NCI-H1417 treated with DMSO at 0.1 percent for 48 hours (cell line): ENCODE measurements at regions not wholly inside any gene's neighbourhood (a gene's known extent, or its start where the extent isn't known, plus 50 kb on each side); places are given as distances from the start of the nearest gene placed in this dataset.
"Not testable (repeated sequence)": the region's sequence is repeated elsewhere in the genome, so short reads cannot be mapped to it uniquely, and the experiment has no call there.

Source experiments
- DNase-seq: peaks from one replicate; lab custom pipeline; 2025; lab: John Stamatoyannopoulos, UW

GRCh38 chr18:66280470-66280869 lies 323.4 kb downstream of the CDH19 start:
- DNase-seq = no peak

- no peak for DNase-seq
Measured at GRCh38 chr18:66271962-66272361, 331.9 kb downstream of the CDH19 start.

GRCh38 chr18:66264130-66264529 lies 339.8 kb downstream of the CDH19 start:
- no peak for DNase-seq

- DNase-seq = no peak
Measured at GRCh38 chr18:66254121-66254520, 349.8 kb downstream of the CDH19 start.

GRCh38 chr18:66252703-66253102 lies 351.2 kb downstream of the CDH19 start:
- no peak for DNase-seq

GRCh38 chr18:66235206-66235605 lies 368.7 kb downstream of the CDH19 start:
- DNase-seq = no peak

- DNase-seq = no peak
Measured at GRCh38 chr18:66226782-66227181, 377.1 kb downstream of the CDH19 start.

GRCh38 chr18:66223317-66223716 lies 380.6 kb downstream of the CDH19 start:
- DNase-seq = not testable (repeated sequence)

GRCh38 chr18:66222174-66222573 lies 381.7 kb downstream of the CDH19 start:
- no peak for DNase-seq

- DNase-seq = no peak
Measured at GRCh38 chr18:66219817-66220216, 384.1 kb downstream of the CDH19 start.

GRCh38 chr18:66211749-66212148 lies 392.1 kb downstream of the CDH19 start:
- DNase-seq = no peak

GRCh38 chr18:66210875-66211274 lies 393.0 kb downstream of the CDH19 start:
- no peak for DNase-seq

- DNase-seq = no peak
Measured at GRCh38 chr18:66209656-66210055, 394.2 kb downstream of the CDH19 start.

GRCh38 chr18:66196805-66197204 lies 407.1 kb downstream of the CDH19 start:
- DNase-seq = no peak

- DNase-seq = no peak
Measured at GRCh38 chr18:66193938-66194337, 410.0 kb downstream of the CDH19 start.

GRCh38 chr18:66193394-66193793 lies 410.5 kb downstream of the CDH19 start:
- no peak for DNase-seq

- DNase-seq = no peak
Measured at GRCh38 chr18:66168685-66169235, 417.9 kb downstream of the CDH7 start.

GRCh38 chr18:66167829-66168684 lies 417.2 kb downstream of the CDH7 start:
- no peak for DNase-seq

GRCh38 chr18:66160007-66160406 lies 409.2 kb downstream of the CDH7 start:
- no peak for DNase-seq

- DNase-seq = no peak
Measured at GRCh38 chr18:66159451-66159850, 408.6 kb downstream of the CDH7 start.

GRCh38 chr18:66156946-66157687 lies 406.3 kb downstream of the CDH7 start:
- DNase-seq = no peak

GRCh38 chr18:66150650-66151049 lies 399.8 kb downstream of the CDH7 start:
- no peak for DNase-seq

- no peak for DNase-seq
Measured at GRCh38 chr18:66143029-66143428, 392.2 kb downstream of the CDH7 start.
